ENCODE measurements at regions not wholly inside any gene's neighbourhood (a gene's known extent, or its start where the extent isn't known, plus 50 kb on each side); places are given as distances from the start of the nearest gene placed in this dataset.
"Not testable (repeated sequence)": the region's sequence is repeated elsewhere in the genome, so short reads cannot be mapped to it uniquely, and the experiment has no call there.

DNA sequence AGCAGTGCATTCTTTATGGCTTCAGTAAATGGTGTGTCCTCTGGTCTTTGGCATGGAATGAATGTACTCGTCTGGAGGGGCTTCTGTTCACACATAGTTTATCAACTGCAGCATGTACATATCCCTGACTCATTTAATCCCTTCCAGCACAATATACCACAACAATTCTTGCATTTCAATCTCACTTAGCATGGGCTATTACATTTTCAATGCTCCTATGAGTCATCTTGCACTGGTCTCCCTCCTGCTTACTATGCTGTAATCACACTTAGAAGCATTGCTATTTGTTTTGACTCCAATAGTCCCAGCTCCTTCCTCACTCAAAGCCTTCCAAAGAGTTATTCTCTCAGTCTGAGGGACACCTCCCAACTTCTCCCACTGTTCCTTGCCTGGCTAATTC lies 180.9 kb upstream of the NUDT10 start:
- peak; percentile 0 for DNase-seq (ENCODE audit: low read depth)

DNA sequence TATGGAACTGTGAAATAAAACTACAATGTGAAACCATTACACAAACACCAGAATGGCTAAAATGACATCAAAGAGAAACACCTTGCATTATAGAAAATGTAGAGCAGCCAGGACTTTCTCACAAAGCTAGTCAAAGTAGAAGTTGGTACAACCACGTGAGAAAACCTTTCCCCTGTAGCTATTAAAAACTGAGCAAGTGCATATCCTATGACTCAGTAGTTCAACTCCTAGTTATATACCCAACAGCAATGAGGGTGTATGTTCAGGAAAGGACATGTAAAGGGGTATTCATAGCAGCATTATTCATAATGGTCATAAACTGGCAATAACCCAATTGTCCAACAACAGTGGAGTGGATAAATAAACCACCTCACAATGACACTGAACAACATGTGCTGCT lies 177.5 kb upstream of the NUDT10 start:
- no peak for DNase-seq (ENCODE audit: low read depth)

DNA sequence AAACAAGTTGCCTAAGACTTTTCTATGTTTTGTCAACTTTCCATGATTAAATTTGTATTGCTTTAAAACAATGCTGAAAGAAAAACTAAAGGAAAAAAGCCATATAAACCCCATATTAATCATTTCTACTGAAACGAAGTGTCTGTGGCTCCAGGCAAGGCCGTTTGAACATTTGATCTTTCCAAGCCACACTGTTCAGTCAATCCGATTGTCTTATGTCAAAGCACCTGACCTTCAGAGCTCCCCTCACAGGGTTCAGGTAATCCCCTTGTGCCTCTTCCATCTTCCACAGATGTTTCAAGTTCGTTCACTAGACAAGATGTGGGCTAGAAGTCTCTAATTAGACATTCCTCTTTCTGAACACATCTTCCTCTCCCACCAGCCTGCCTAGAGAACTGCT lies 177.1 kb upstream of the NUDT10 start:
- no peak for DNase-seq (ENCODE audit: low read depth)

DNA sequence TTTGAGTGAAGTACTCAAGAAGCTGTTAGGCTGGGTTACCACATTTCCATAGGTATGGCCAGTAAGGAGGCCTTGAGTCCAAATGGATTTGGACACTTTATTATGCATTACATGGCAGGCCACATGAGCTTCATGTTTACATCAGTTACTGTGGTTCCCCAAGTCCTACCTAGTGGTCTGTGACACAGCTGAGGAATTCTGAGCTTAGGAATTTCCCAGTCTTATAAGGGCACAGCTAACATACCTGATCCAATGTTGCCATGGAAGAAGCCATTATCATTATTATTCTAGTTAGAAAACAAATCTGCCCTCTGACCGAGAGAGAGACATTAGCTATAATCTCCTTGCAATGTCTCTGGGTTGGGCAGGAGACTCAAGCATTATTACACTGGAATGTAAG lies 174.4 kb upstream of the NUDT10 start:
- DNase-seq (ENCODE audit: low read depth) = no peak

DNA sequence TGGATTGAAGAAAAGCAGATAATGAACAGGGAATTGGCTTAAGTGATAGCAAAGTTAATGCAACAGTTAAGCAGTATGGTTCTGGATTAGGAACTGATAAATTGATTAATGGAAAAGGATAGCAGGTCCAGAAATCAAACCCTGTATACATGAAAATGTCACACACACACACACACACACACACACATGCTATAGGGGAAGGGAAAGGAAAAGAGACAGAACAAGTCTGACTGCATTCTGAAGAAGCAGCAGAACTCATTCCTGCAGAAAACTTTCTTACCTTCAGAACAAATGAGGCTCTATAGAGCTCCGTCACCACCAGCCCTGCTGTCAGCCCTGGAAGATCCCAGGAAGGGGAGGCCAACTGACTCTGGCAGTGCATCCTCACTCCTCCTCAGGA lies 173.2 kb upstream of the NUDT10 start:
- DNase-seq (ENCODE audit: low read depth) = not testable (repeated sequence)

DNA sequence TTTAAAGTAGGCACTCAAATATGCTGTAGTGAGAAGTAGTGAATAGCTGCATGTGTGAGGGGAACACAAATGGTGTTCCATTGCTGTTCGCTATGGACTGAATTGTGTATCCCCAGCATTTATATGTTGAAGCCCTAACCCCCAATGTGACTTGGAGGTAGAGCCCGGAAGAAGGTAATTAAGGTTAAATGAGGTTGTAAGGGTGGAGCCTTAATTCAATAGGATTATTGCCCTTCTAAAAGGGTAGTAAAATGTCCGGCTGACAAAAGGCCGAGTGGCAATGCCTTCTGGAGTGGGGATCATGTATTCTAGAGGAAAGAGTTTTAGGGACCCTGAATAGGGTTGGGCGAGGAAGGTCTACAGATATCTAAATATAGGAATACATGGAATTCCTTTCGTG lies 168.9 kb upstream of the NUDT10 start:
- DNase-seq (ENCODE audit: low read depth) = no peak

DNA sequence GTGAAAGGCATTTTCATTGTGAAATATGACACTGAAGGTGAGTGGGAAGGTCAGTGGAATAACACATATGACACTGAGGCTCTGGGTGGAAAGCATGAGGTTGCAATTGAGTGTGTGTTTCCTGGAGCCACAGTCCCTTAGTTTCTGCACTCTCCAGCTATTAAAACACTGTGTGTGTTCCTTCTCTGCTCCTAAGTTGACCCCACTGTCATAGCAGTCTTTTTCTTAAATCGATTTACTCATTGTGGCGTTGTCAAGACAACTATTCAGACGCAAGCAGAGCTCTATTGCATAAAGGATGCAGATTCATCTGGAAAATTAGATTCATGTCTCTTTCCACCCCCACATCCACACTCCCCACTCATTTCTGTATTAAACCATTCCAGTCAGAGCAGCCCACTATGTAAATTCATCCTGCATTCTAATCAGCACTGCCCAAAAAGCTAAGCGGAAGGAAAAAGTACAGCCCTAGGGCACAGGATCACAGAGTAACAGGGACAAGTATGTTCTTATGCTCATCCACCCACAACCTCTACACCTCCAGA lies 154.2 kb upstream of the NUDT10 start:
- not testable (repeated sequence) for DNase-seq (ENCODE audit: low read depth)

DNA sequence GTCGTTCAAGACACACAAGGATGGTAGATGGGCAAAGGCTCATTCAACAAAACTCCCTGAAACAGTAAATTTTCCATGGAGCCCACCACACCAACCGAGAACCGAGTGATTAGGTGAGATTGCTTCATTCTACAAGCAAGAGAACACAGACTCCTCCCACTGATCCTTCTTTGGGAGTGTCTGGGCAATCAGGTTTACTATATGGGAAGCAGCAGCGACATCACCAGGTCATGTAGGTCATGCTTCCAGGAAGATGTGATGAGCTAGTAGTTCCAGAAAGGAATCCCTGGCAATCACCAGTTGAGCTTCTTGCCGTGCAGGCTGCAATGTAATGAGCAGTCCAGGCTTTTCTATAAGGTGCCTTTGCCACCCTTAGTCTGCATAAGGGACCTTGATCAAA lies 152.8 kb upstream of the NUDT10 start:
- not testable (repeated sequence) for DNase-seq (ENCODE audit: low read depth)

DNA sequence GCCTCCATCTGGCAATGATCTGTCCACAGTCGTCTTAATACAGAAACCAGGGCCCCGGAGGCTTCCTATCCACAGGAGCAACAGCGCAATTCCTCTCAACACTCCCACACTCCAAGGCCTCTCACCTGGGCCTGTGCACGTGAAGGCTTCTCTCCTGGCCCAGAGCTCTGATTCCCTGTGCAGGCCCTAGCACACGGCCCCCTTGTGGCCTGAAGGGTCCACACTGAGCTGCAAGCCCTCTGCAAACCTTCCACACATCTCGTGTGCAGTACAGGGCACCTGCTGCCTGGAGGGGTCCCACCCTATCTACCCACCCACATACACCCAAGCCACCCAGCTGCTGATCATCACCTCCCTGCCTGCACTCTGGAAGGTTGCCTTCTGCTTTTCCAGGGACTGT lies 150.1 kb upstream of the NUDT10 start:
- no peak for DNase-seq (ENCODE audit: low read depth)

DNA sequence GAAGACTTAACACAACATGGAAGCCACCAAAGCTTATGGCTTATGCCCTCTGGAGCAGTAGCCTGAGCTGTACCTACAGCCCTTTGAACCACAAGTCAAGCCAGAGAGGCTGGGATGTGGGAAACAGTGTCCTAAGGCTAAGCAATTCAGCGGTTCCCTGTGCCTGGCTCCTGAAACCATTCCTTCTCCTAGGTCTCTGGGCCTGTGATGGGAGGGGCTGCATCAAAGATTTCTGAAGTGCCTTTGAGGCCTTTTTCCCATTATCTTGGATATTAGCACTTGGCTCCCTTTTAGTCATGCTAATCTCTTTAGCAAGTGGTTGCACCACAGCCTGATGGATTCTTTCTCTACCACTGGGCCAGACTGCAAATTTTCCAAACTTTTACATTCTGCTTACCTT lies 140.5 kb upstream of the NUDT10 start:
- DNase-seq (ENCODE audit: low read depth) = no peak

DNA sequence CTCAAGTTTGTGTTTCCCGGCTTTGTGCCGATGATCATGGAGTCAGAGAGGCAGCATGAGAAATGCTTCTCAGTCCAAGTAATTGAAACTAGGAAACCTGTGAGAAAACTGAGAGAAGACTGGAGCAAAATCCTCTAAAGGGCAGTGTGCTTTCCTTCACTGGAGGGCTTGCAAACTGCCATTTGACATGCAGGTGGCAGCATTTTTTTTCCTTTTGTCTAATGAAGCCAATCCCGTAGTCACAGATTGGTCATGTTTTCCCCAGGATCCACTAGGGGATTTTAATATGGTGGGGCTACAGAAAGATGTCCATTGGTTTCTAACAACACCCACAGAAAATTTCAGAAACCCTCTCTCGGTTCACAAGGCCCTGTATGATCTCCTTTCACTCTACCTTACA lies 117.4 kb upstream of the NUDT10 start:
- no peak for DNase-seq (ENCODE audit: low read depth)

DNA sequence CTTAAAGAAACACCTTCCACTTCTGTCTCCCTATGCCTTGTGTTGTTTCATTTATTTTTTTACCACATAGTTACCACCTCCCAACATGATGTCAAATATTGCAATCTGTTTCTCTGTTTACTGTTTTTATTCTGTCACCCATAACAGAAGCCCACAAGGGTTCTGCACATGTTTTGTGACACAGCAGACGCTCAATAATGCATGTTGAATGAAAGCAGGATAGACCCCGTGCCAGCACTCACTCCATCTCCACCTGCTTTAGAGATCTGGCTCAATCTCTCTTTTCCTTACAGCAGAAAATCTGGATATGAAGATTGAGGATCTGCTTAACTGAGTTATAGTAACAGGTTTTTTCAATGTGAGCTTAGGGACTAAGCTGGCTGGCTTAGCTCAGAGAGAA lies 116.8 kb upstream of the NUDT10 start:
- DNase-seq (ENCODE audit: low read depth) = no peak

DNA sequence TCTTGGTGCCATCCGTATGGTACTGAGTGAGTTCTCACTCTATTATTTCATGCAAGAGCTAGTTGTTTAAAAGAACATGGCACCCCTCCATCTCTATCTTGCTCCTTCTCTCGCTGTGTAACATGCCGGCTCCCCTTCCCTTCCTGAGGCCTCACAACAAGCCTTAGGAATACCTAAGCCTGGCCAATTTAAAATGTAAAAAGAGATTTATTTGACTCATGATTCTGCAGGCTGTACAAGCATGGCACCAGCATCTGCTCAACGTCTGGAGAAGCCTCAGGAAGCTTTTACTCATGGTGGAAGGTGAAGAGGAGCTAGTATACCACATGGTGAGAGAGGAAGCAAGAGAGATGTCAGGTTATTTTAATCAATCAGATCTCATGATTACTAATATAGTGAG lies 90.4 kb upstream of the NUDT10 start:
- no peak for DNase-seq (ENCODE audit: low read depth)

DNA sequence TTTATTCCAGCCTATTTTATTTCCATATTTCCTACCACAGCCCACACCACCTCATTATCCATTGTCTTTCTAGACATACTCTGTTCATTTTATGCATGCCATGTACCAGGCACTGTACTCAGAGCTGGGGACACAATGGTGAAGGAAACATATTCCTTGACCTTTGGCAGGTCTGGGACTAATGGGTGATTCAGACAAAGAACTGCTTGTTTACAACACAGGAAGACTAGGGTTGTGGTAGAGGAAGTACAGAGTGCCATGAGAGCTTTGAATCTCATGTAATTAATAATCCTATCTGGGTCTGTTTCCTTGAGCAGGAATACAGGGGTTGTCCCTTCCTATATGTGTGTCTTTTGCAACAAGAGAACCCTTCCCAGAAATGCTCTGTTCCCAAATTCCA lies 75.1 kb upstream of the NUDT10 start:
- no peak for DNase-seq (ENCODE audit: low read depth)

DNA sequence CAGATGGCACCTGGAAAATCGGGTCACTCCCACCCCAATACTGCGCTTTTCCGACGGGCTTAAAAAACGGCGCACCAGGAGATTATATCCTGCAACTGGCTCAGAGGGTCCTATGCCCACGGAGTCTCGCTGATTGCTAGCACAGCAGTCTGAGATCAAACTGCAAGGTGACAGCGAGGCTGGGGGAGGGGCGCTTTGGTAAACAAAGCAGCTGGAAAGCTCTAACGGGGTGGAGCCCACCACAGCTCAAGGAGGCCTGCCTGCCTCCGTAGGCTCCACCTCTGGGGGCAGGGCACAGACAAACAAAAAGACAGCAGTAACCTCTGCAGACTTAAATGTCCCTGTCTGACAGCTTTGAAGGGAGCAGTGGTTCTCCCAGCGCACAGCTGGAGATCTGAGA lies 70.4 kb upstream of the NUDT10 start:
- not testable (repeated sequence) for DNase-seq (ENCODE audit: low read depth)

DNA sequence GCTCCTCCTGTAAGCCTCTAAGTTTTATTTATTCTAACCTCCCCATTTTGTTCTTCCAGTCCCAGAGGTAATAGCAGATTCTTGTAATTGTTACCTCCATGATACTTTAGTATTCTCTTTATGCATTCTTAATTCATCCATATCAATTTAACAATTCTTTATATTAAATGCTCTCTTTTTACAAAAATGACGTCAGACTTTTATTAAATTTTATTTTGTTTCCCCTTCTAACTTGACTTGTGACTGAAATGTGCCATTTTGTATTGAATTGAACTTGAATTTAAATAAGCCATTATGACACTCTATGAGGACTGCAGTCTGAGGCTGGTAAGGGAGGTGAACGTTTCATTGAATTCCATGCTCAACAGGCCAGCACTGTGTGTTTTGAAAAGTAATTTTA lies 60.0 kb upstream of the NUDT10 start:
- no peak for DNase-seq (ENCODE audit: low read depth)

DNA sequence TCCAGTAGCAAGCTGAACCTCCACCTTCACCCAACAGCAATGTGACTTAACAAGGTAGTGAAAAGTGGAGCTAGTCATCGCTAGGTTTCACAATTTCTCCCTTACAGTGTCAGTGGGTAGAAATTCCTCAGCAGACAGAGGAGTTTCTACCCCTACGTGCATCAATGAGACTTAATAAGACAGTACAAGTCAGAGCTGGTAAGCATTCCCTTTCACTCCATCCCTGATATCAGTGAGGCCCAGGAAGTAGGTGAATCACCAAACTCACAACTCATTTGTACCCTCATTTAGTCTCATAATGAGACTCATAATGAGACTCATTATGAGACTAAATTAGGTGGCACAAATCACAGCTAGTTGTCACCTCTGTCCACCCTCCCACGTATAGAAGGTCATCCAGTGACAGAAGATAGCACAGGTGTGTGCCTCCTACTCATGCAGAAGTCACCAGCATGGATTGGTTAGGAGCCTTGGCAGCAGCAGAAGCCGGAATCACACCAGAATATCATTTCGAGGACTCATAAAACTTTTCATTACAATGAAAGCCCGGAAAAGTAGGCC lies 50.8 kb upstream of the NUDT10 start:
- DNase-seq (ENCODE audit: low read depth) = no peak
